ENCODE measurements at regions not wholly inside any gene's neighbourhood (a gene's known extent, or its start where the extent isn't known, plus 50 kb on each side); places are given as distances from the start of the nearest gene placed in this dataset.

DNA sequence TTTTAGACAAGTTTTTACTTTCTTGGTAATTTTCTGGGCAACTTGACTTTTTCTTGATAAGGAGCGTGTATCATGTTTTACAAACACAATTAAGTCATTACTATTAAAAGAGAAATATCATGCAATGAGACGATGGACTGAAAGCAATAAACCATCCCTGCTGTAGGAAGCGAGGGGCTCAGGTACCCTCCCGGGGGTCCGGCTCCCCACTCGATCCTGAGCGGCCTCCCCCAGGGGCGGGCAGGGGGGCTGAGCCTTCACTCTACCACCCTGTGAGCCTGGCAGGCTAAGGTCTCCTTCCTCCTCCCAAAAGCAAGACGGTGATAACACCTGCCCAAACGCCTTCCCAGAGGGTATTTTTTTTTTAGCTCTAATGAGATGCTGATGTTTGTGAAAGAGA lies 51.8 kb upstream of the ADGRA1 start:
- DNase-seq (ENCODE audit: low spot score) = no peak

- DNase-seq (ENCODE audit: low spot score) = no peak
These were observed 53.0 kb upstream of the ADGRA1 start for GRCh38 chr10:133034762-133035161.

DNA sequence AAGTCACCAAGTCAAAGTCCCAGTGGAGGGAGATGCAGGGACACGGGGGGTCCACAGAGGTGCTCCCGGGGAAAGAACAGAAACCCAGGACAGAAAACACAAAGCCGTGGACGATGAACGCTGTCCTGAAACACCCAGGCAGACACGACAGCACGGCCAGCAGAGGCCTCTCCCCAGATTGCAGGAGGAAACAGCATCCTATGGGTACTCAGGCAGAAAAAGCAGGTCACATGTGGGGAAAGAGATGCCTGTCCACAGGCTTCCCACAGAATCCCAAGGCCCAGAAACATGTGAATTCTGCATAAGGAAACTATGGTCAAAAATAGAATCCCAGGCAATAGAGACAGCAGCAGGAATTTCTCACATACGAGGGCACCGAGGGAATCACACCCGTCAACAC lies 53.6 kb upstream of the ADGRA1 start:
- DNase-seq (ENCODE audit: low spot score) = no peak

DNA sequence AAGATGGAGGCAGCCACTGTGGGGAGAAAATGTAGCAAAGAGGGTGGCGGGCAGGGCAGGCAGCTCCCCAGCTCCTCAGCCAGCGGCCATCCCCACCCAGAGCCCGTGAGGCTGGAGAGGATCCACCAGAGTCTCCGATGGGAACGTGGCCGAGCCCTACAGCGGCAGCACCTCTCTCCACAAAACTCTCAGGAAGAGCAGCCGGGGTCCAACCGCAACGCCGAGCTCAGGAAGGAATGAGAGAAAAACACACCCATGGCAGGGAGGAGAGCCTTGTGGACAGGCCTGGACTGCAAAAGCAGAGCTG lies 54.0 kb upstream of the ADGRA1 start:
- DNase-seq (ENCODE audit: low spot score) = no peak

- no peak for DNase-seq (ENCODE audit: low spot score)
These were observed 54.6 kb upstream of the ADGRA1 start for GRCh38 chr10:133032976-133033741.

DNA sequence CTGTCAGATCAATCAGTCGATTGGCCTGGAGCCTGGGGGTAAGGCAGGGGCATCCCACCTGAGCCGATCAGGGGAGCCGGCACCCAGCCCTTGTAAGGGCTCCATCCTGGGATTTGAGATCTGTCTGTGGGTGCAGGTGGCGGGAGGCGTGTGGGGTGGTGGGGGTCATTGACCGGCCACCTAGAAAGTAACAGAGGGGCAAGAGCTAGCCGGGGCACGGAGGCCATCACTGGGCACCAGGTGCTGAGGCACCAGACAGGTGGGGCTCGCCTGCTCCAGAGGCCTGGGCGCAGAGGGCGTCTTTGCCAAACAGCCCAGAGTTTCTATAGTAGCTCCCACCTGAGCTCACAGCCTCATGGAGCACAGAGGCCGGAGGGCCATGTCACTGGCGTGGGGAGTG lies 55.5 kb upstream of the ADGRA1 start:
- no peak for DNase-seq (ENCODE audit: low spot score)

GRCh38 chr10:133031541-133032125 lies 56.1 kb upstream of the ADGRA1 start:
- DNase-seq (ENCODE audit: low spot score) = no peak

GRCh38 chr10:133030781-133031180 lies 56.9 kb upstream of the ADGRA1 start:
- no peak for DNase-seq (ENCODE audit: low spot score)

- DNase-seq (ENCODE audit: low spot score) = no peak
These were observed 57.6 kb upstream of the ADGRA1 start for GRCh38 chr10:133030126-133030525.

- no peak for DNase-seq (ENCODE audit: low spot score)
These were observed 58.8 kb upstream of the ADGRA1 start for GRCh38 chr10:133028956-133029355.

- no peak for DNase-seq (ENCODE audit: low spot score)
These were observed 59.6 kb upstream of the ADGRA1 start for GRCh38 chr10:133028158-133028557.

GRCh38 chr10:133027482-133027881 lies 60.2 kb upstream of the ADGRA1 start:
- no peak for DNase-seq (ENCODE audit: low spot score)

DNA sequence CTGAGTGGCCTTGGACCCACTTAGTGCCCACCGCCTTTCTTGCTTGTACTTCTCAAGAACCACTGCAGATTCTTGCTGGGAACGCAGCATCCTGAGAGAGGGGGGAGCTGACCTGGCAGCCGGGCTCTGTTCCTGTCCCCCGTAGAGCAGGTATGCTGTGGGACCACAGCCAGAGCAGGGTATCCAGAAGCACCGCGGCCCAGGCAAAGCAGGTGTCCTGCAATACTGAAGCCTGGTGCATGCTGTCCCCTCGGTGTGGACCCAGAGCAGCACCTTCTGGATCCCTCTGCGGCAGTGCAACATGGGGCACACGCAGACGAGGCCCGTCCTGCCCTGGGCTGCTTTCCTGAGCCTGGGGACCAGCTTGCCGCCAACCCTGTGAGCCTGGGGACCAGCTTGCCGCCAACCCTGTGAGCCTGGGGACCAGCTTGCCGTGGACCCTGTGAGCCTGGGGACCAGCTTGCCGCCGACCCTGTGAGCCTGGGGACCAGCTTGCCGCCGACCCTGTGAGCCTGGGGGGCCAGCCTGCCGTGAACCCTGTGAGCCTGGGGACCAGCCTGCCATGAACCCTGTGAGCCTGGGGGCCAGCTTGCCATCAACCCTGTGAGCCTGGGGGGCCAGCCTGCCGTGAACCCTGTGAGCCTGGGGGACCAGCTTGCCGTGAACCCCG lies 60.9 kb upstream of the ADGRA1 start:
- no peak for DNase-seq (ENCODE audit: low spot score)

DNA sequence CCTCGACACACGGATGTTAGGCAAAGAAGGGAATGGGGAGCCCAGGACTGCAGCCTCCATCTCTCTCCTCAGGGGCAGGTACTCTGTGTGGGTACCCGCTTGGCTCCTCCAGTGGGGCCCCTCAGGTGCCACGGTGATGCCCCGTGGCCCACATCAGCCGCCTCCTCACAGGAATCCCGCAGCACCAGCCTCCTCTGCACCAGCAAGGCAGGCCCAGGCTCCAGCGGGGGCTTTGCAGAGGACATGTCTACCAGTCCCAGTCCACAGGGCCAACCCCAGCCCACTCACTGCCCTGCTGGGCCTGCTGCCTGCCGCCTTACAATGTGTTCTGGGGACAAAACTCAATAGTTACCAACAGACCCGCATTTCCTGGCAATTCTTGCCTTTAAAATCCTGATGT lies 61.6 kb upstream of the ADGRA1 start:
- DNase-seq (ENCODE audit: low spot score) = no peak

GRCh38 chr10:133025558-133026090 lies 62.1 kb upstream of the ADGRA1 start:
- no peak for DNase-seq (ENCODE audit: low spot score)

DNA sequence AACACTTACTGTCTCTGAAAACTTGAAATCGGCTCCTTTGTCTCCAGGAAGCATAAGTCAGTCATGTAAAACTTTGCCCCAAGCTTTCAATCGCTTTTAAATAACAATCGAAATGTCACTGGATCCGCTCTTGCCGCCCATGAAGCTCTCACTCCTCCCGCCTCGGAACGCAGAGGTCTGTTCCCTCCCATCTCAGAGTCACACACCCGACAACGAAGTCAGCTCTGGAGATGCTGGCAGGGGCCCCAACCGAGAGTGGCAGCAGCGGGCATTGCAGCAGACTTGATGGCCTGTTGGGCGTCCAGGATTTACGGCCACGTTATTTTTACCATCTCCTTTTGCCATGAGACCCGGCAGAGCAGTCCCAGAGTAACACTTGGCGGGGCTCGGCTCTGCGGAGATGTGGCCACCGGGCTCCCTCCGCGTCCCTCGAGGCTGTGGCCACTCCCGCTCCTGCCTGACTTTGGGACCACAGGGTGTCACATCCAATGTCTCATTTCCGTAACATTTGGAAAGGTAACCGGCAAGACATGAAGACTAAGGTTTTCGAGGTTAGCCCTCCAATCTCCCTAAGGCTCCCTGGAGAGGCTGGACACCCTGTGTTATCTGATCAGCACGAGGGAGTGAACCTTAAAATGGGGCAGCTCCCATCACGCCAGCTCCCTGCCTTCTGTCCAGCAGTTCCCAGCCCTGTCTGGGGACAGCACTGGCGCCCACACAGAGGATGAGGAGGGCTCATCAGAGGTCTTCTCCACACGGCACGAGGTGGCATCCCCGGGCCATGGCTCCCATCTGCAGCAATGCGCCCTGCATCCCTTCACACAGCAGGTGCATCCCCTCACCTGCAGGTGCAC lies 62.8 kb upstream of the ADGRA1 start:
- DNase-seq (ENCODE audit: low spot score) = no peak

- DNase-seq (ENCODE audit: low spot score) = no peak
These were observed 64.4 kb upstream of the ADGRA1 start for GRCh38 chr10:133023216-133023843.

DNA sequence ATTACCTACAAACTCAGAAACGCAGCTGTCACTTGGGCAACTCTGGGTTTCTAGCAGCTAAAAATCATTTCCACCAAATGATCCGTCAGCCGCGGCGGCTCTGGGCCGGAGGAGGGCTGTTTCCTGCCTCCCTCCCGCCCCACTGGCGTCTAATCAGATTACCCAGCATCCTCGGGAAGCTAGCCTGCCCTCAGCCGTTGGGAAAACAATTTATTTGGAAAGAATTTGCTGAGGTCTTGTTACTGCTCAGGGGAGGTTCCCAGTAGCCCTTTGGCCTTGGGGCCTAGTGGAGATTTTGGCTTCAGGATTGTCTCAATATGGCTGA lies 65.0 kb upstream of the ADGRA1 start:
- DNase-seq (ENCODE audit: low spot score) = peak; percentile 76

GRCh38 chr10:133021963-133022775 lies 65.6 kb upstream of the ADGRA1 start:
- DNase-seq (ENCODE audit: low spot score) = no peak

DNA sequence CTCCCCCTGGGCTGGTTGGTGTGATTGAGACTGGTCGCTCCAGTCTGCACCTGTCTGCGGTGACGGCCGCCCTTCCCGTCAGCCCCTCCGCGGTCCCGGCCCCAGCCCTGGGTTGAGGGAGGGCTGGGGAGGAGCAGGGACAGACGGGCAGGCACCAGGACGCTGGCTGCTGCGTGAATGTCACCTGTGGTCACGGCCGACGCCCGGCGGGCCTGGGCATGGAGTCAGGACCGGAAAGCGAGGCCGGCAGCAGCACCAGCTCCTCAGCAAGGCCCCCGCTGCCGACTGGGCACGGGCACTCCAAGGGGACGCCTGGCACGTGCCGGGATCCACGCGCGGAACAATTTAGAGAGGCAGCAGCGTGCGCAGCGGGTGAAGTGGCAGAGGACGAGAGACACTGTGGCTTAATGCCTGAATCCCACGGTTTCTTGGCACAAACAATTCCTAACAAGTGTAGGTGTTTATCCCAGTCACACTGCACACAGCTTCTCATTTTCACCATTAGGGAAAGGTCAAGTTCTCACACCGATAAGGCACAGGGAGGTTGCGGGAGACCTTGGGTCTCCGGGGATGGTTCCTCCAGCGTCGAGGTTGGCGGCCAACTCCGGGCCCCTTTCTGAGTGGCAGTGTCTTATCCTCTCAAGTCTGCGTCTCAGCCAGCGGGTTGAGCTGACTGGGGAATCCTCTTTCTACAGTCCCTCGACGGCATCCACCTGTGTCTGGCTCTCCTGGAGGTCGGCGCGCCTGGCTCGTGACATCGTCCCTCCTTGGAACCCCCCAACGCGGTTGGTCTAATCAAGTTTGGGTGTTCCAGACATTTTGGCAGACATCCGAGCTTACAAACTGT lies 66.4 kb upstream of the ADGRA1 start:
- DNase-seq (ENCODE audit: low spot score) = no peak

Measured in left forelimb (tissue), 1 donor.